ENCODE measurements at regions not wholly inside any gene's neighbourhood (a gene's known extent, or its start where the extent isn't known, plus 50 kb on each side); places are given as distances from the start of the nearest gene placed in this dataset.

DNA sequence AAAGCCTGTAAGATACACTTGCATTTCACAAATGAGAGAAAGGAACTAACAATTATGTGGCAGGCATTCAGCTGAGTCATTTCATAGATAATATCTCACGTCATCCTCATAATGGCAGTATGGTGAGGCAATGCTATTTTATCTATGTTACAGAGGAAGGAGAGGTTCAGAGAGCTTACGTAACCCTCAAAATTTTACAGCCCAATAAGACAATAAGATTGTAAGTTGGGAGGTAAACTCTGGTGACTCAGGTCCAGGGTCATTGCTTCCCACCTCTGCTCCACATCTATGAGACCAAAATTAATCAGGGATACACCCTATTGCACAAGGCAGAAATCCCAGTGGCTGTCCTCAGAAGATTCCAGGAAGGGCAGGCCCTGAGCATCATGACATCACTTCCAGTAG lies 309.7 kb downstream of the NSG2 start:
- no peak for DNase-seq (ENCODE audit: low read depth in 4 of 4, low spot score in 2 of 4)

DNA sequence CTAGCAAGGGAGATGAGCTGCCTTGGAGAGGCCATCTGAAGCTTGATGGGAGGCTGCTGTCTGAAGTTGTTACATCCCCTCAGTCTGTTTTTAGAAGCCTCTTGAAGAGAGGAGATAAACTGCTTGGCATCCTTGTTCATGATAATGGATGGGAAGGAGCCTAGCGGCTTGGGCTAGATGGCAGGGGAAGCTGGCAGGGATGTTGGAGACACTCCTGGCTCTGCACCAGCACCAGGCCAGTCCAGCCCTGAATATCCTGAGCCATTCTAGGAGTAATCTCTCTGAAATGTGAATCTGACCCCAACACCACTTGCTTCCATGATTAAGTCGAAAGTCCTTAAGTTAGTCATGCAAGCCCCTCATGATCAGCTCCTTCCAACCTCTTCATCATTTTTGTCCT lies 310.5 kb downstream of the NSG2 start:
- no peak for DNase-seq (ENCODE audit: low read depth in 4 of 4, low spot score in 2 of 4)

DNA sequence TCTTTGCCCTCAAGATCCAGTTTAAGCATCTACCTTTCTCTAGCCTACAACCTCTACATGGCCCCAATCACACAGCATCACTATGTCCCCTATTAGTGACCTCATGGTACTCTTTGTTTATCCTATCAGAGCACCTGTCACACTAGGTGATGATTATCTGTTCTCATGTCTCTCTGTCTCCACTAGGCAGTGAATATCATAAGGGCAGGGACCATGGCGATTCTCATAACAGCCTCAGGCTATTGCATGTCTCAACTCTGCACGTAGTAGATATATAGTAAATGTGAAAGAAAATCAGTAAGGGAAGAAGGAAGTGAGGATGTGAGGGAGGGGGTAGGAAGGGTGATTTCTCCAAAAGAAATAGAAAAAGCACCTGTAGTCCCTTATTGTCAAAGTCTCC lies 311.0 kb downstream of the NSG2 start:
- DNase-seq (ENCODE audit: low read depth in 4 of 4, low spot score in 2 of 4) = no peak

DNA sequence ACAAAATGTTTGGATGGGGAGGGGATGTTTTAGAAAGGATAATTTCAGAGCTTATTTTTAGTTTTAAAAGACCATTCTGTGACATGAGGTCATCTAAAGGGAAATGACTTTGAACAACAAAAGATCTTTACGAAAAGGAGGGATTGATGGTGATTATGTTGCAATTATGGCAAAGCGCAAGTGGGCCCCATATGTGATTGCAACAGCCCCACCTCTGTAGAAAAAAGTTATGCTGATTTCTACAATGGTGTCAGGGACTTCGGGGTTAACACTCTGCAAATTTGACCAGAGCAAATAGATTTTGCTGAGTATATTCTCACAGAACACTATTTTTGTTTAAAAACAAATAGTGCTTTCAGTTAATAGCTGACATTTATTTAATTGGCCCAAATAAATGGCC lies 312.8 kb downstream of the NSG2 start:
- no peak for DNase-seq (ENCODE audit: low read depth in 4 of 4, low spot score in 2 of 4)

DNA sequence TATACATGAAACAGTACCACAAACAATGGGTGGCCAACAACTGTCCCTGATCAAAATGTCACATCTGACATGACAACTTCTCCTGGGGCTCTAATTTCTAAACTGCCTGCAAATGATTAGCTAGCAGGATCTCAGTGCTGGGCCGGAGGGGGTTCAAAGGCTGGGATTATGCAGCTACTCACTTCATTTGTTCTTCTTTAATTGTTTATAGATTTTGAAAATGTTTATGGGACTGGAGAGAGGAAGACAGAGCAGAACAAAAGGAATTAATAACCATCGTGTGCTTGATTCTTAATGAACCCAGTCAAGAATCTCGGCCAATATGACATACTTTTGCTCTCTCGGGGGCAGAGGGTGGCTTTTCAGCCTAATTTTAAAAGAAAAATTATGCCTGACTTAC lies 313.6 kb downstream of the NSG2 start:
- no peak for DNase-seq (ENCODE audit: low read depth in 4 of 4, low spot score in 2 of 4)

DNA sequence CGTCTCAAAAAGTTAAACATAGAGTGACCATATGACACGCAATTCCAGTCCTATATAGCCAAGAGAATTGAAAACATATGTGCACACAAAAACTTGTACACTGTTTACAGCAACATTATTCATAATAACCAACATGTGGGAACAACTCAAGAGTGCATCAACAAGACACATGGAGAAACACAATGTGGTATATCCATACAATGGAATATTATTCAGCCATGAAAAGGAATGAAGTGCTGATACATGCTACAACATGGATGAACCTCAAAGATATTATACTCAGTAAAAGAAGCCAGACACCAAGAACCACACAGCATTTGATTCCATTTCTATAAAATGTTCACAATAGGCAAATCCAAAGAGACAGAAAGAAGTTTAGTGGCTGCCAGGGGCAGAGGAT lies 317.0 kb downstream of the NSG2 start:
- no peak for DNase-seq (ENCODE audit: low read depth in 4 of 4, low spot score in 2 of 4)

DNA sequence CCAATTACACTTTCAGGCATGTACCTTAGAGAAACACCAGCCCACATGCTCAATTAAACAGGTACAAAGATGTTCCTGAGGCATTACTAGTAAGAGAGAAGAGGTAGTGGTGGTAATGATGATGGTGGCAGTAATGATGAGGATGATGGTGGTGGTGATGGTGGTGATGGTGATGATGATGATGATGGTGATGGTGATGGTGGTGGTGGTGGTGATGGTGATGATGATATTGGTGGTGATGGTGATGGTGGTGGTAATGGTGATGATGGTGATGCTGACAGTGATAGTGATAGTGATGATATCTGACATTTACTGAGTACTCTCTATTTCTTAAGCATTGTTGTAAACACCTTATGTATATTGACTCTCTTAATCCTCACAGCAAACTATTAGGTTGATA lies 318.4 kb downstream of the NSG2 start:
- DNase-seq (ENCODE audit: low read depth in 4 of 4, low spot score in 2 of 4) = no peak

DNA sequence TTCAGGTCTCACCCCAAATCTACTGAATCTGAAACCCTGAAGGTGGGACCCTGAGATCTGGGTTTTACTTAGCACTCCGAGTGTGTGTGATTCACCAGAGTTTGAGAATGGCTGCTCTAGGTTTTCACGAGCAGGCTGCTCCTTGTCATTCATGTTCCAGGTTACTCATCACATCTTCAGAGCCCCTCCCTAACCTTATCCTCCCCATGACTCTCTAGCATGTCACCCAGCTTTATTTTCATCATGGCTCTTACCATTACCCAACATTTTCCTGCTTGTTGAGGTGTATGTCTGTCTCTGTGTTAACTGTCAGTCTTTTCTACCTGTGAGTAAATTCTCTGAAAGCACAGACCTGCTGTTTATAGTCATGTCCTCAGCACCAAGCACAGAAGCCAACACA lies 319.2 kb downstream of the NSG2 start:
- DNase-seq (ENCODE audit: low read depth in 4 of 4, low spot score in 2 of 4) = no peak

DNA sequence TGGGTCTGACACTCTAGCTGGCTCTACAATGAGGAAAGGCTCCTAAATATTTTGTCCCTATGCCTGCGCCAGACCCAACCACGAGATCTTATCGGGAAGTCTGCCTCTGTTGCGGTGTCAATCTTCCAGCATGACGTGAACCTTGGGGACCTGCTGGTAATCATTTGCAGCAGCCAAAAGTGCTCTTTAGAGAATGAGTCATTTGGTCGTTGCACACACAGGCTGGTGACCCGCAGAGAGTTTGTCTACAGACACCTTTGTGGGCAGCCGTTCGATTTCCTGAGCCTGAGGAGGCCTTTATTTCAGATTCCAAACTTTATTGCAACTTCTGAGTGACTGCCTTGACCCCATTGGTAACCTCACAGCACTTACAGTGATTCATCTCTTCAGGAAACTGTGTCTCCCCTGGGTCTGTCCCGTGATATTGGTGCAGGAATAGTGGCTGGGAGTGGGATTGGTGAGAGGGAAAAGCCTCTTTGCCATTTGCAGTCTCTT lies 326.1 kb downstream of the NSG2 start:
- no peak for DNase-seq (ENCODE audit: low read depth in 4 of 4, low spot score in 2 of 4)

DNA sequence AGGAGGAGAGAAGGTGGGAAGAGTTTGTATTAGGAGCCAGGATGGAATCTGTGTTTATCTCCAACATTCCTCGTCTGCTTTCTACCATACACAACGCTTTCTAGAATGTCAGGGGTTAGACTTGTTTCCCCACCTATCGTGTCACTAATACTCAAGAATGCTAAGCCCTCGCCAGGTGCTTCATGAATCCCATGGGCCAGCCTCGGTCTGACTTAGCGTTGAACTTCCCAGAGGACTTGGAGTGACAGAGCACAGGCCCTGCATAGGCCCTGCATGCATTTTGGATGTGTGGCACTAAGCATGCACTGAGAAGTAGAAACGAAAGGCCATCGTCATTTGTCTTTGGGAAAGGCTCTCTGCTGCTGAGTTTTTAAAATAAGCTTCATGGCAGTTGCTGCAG lies 328.7 kb downstream of the NSG2 start:
- no peak for DNase-seq (ENCODE audit: low read depth in 4 of 4, low spot score in 2 of 4)

DNA sequence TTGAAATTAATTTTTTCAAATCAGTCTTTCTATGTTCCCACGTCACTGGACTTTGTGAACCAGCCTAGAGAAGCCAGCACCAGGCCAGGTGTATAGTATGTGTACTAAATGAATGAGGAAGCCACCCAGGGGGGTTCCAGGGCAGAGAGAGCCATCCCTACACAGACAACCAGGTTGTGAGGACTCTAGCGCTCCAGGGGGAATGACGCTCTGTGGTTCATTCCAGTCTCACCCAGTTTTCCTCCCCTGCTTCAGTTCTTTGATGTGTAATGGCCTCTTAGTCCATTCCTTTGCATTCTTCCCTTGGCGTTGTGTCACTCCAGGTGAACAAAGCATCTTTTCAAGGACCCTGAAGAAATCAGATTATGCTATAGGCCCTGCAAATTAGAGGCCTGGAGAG lies 330.6 kb downstream of the NSG2 start:
- DNase-seq (ENCODE audit: low read depth in 4 of 4, low spot score in 2 of 4) = no peak

DNA sequence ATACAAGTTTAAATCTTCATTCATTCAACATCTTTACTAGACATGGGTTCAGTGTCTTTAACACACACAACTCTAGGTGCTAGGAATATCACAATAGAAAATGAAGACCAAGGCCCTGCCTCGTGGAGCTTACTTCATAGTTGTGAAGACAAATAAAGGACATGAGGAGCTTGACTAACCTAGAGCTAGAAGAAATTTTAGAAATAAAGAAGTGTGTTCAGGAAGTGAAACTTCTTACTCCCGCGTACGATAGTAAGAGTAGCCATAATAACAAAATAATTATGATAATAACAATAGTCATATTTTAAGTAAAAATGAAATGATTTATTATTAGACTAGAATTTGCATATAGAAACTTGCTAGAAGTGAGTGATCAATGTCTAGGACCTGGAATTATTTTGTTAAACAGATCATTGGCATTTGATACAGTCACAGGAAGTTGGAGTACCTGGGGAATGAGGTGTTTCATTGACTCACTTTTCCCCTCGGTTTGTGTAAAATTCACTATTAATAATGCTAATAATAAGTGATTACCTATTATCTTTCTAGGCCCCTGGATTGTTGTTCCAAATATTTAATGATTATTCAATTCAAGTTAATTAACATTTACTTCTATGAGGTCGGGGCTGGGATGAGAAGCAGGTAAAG lies 331.3 kb downstream of the NSG2 start:
- DNase-seq (ENCODE audit: low read depth in 4 of 4, low spot score in 2 of 4) = no peak

DNA sequence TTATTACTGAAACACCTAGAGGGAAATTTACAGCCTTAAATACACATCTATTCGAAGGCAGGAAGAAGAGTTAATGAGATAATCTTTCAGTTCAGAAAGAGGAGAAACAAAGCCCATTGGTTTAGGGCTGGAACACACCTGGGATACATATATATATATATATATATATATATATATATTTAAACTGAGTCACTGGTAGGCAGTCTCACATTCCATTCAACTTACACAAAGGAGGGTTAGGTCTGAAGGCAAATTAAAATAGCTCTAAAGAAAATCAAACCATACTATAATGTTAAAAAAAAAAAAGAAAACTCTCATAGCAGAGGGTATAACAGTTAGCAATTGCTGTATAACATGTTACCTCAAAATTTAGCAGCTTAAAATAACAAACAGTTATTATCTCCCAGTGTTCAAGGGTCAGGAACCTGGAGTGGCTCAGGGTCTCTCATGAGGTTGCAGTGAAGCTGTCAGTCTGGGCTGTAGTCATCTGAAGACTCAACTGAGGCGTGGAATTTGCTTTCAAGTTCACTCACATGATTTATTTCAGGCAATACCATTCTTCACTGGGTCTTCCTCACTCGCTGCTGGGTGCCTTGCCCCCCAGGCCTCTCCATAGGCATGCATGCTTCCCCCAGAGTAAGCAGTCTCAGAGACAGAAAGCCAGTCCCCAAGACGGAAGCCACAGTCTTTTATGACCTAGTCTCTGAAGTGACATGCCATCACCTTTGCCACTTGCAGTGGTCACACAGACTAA lies 332.8 kb downstream of the NSG2 start:
- DNase-seq (ENCODE audit: low read depth in 4 of 4, low spot score in 2 of 4) = no peak

DNA sequence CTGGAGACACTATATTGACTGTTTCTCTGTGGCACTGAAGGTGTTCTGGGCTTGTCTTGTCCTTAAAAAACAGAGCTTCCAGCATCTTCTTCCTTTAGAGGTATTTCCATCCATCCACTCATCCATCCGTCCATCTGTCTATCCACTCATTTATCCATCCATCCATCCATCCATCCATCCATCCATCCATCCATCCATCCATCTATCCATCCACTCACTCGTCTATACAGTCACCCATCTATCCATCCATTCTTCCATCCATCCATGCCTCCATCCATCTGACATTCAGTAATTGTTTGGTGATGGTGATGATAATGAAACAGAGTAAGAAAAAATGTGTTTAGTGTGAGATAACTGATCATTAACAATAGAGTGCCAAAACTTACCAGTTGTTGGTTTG lies 334.8 kb downstream of the NSG2 start:
- DNase-seq (ENCODE audit: low read depth in 4 of 4, low spot score in 2 of 4) = no peak

DNA sequence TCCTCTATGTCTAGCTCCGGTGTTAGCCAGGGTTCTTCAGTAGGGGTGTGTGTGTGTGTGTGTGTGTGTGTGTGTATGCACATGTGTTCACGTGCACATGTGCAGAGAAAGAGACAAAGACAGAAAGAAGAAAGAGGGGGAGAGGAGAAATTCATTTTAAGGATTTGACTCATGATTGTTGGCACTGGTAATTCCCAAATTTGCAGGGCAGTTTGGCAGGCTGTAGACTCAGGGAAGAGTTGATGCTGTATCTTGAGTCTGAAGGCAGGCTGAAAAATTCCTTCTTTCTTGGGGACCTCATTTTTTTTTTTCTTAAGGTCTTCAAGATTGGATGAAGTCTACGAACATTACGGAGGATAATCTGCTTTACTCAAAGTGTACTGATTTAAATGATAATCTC lies 335.7 kb downstream of the NSG2 start:
- no peak for DNase-seq (ENCODE audit: low read depth in 4 of 4, low spot score in 2 of 4)

DNA sequence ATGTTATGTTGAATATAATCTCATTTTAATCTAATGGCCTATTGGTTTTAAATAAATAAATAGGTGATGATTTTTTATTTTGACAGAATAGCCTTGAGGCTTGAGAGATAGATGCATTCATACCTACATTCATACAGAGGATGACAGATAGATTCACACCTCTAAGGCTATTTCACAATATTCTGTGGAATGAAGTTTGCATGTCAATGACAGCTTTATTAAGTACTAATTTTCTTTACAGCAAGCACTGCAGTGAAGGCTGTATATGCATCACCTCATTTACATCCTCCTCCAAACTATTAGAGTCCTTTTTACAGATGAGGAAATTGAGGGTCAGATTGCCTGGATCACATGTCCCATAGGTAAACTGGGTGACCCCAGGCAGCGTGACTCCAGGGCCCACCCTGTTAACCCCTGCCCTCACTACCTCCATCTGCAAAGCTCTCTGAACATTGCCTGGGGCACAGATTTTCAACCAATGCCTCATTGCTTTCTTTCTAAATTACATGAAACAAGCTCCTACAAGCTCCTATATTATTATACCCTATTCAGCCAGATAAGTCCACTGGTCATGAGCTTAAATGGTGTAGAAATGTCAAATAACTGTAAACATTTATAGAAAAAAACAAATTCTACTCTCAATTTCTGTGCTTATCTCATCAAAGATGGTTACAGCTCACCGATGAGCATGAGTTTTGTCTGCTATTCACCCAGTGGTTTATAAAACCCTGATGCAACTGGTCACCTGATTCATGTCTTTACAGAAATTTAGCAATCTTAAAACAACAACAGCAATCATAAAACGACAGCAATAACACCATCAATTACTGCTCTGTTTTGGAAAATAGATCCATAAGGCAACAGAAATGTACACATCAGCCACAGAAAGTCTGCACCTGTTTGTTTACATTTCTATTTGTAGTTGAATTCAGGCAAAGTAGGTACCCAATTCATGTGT lies 338.0 kb downstream of the NSG2 start:
- DNase-seq (ENCODE audit: low read depth in 4 of 4, low spot score in 2 of 4) = no peak

DNA sequence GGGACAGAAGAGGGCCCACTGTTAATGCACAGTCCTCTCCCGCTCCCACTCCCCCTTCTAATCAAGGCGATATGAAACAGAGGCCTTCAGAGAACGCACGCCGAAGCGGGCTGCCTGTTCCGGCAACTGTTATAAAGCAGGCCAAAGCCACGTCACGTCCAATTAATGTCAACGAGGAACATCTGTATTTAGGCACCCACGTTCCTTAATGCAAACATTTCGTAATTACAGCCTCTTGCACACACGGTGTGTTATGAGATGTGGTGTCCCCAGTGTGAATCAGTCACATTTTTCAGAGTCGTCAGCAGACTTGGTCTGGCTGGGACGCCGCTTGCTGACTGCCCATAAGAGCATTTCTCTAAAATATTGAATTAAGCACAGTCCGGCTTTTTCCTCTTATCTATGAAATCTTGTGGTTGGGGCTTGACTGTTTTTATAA lies 339.0 kb downstream of the NSG2 start:
- peak in 2 of 4 donors; percentile 3 to 27 for DNase-seq (ENCODE audit: low read depth in 4 of 4, low spot score in 2 of 4)

DNA sequence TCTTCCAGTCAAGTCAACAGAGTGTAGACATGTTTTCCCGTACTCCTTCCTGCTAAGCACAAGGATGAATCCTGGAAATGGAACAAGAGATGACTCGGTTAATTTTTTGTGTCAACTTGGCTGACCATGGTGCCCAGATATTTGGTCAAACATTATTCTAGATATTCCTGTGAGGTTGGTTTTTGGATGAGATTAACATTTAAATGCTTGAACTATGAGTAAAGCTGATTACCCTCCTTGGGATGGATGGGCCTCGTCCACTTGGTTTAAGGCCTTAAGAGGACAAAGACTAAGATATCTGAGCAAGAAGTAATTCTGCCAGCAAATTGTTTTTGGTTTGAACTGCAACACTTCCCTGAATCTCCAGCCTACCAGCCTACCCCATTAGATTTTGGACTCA lies 338.1 kb upstream of the MSX2 start:
- no peak for DNase-seq (ENCODE audit: low read depth in 4 of 4, low spot score in 2 of 4)

DNA sequence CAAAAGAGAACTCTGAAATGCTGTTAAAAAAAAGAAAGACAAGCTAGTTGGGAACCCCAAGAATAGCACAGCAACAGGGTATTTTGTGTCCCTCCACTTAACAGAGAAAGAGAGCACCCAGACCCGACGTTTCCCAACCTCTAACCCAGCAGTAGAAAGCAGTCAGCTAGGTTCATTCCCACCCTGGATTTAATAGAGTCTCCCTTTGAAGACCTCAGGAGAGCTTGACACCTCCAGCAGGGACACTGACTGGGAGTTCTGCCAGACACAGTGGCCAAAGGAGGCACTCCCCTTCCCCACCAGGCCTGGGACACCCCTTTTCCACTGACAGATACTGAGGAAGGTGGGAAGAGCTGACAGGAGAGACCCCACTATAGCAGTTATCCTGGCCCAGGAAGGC lies 337.5 kb upstream of the MSX2 start:
- no peak for DNase-seq (ENCODE audit: low read depth in 4 of 4, low spot score in 2 of 4)

DNA sequence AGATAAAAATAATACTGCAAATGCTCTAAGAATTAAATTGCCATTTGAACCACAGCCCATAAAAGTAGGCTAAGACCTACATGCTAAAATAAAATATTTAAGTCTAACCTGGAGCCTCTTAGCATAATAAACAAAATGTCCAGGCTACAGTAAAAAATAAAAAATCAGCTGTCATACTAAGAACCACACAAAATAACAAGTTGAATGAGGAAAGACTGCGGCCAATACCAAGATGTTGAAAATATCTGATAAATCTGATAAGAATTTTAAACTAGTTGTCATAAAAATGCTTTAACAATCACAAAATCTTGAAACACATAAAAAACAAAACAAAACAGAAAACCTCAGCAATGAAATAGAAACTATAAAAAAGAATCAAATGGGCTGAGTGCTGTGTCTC lies 336.9 kb upstream of the MSX2 start:
- no peak for DNase-seq (ENCODE audit: low read depth in 4 of 4, low spot score in 2 of 4)

DNA sequence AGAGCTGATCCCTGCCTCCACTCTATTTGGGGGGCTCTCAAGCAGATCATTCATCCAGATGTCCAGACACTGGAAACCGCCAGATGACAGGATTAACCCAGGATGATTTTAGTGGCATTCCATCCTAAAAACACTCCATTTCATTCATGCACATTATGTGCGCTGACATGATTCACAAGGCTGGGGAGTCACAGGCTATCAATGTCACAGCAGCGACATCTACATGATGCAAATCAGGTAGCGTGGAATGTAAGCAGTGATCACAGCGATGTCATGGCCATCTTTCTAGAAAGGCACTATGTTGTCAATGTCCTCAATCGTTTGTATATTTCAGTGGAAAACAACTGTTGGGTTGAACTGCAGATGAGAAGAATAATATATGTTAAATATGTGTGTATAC lies 331.5 kb upstream of the MSX2 start:
- no peak for DNase-seq (ENCODE audit: low read depth in 4 of 4, low spot score in 2 of 4)

Data from left renal cortex interstitium (tissue), 4 donors.